ENCODE measurements at regions not wholly inside any gene's neighbourhood (a gene's known extent, or its start where the extent isn't known, plus 50 kb on each side); places are given as distances from the start of the nearest gene placed in this dataset.

DNA sequence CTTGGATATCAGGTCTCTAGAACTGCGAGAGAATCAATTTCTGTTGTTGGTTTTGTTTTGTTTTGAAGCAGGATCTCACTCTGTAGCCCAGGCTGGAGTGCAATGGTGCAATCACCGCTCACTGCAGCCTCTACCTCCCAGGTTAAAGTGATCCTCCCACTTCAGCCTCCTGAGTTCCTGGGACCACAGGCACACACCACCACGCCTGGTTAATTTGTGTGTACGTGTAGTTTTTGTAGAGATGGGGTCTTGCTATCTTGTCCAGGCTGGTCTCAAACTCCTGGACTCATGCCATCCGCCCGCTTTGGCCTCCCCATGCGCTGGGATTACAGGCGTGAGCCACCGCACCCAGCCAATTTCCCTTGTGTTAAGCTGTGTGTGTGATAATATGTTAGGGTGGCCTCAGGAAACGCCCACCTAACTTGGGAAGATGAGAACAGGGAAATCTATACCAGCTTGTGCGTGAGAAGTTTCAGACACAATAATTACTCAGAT is 109.6 kb downstream of the SIK1 start:
- 96 to 97% methylated on average over 11 of the region's 11 CpGs for WGBS, 2 donors
- TF ChIP-seq POLR2A (IDR thresholded peaks at IDR 0.05) (no peak), EP300 (IDR thresholded peaks at IDR 0.05) (no peak)
- TF ChIP-seq, protein P1, sequence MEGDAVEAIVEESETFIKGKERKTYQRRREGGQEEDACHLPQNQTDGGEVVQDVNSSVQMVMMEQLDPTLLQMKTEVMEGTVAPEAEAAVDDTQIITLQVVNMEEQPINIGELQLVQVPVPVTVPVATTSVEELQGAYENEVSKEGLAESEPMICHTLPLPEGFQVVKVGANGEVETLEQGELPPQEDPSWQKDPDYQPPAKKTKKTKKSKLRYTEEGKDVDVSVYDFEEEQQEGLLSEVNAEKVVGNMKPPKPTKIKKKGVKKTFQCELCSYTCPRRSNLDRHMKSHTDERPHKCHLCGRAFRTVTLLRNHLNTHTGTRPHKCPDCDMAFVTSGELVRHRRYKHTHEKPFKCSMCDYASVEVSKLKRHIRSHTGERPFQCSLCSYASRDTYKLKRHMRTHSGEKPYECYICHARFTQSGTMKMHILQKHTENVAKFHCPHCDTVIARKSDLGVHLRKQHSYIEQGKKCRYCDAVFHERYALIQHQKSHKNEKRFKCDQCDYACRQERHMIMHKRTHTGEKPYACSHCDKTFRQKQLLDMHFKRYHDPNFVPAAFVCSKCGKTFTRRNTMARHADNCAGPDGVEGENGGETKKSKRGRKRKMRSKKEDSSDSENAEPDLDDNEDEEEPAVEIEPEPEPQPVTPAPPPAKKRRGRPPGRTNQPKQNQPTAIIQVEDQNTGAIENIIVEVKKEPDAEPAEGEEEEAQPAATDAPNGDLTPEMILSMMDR (IDR thresholded peaks at IDR 0.05) = no peak
- Histone ChIP-seq H3K27me3 (peaks cover 0 to 5% of the 10 kb centered on the region in 2 donors), H3K4me3 (no peak overlapping the region), H3K9me3 (peaks cover 0 to 10% (median 0%) of the 10 kb centered on the region in 4 donors), H3K4me1 (peaks cover 0 to 25% (median 5%) of the 10 kb centered on the region in 4 donors), H3K27ac (no peak overlapping the region), H3K36me3 (no peaks in the 10 kb centered on the region)
- no peak for DNase-seq (ENCODE audit: low spot score in 2 of 2)

DNA sequence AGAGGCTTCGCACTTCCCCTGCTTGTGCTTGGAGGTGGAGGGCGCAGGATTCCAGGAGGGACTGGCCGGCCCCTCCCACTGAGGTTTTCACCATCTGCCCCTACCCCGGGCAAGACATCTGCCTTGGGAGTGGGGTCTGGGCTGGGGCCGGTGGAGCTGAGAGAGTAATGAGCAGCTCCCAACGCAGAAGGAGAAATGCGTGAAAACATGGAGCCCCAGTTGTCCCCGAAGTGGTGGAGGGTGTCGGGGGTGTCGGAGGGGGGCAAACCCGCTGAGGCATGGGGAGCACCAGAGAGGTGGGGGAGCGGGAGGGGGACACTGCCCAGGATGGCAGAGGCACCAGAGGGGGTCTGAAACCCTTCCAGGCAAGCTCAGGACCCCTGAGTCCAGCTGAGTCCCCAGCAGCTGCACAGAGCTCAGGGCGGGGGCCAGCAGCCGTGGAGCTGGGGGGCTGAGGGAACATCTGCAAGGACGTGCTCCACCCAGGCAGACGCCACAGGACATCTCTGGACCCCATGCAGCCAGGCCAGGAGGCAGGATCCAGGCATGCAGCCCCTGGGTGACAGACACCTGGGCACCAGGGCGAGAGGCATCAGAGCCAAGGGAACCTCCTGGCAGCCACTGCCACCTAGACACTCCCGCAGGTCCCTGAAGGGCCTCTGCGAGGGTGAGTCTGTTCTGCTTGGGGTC is 110.6 kb downstream of the SIK1 start:
- Histone ChIP-seq H3K4me3 (no peak overlapping the region), H3K27me3 (peaks cover 0 to 5% of the 10 kb centered on the region in 2 donors), H3K36me3 (no peaks in the 10 kb centered on the region), H3K4me1 (peaks cover 0 to 31% (median 5%) of the 10 kb centered on the region in 4 donors), H3K27ac (no peak overlapping the region), H3K9me3 (peaks cover 0 to 10% (median 0%) of the 10 kb centered on the region in 4 donors)
- TF ChIP-seq EP300 (IDR thresholded peaks at IDR 0.05) (no peak), POLR2A (IDR thresholded peaks at IDR 0.05) (no peak)
- TF ChIP-seq, protein P1 (IDR thresholded peaks at IDR 0.05) = no peak
- WGBS, 2 donors = 88 to 90% methylated on average over 17 to 19 of the region's 19 CpGs
- no peak for DNase-seq (ENCODE audit: low spot score in 2 of 2)

DNA sequence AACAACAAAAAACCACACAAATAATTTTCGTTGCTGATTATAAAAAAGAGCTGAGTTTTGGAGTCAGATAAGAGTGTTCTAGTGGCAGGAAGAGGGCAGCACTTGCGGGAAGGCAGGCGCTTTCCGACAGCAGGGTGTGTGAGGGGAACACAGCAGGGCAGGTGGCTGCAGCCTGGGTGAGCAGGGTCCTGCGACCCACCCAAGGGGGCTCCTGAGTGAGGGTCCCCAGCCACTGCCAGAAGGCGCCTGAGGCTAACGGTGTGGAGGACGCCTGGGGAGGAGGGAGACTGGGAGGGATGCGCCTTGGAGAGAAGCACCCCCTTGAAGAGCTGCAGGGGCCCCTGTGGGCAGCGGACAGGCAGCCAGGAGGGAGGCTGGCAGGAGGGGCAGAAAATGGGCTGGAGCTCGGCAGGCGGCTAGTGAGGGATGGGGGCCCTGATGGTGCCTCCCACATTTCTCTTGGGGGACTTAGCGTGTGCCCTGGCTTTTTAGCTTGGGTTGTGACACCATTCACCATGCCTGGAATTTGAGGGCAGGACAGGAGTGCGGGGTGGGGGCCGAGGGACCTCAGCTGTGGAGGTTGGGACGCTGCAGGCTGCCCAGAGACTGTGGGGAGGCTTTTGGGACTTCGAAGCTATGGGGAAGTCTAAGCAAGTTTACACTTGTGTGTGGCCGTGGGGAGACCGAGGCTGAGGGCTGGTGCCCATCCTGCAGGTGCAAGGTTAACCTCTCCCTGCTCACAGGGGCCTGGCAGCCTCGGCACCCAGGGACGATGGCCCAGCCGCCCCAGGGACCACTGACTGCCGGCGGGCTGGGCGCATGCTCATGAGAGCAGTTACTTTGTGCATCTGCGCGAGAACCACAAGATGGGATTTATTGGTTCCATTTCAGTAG is 111.4 kb downstream of the SIK1 start:
- Histone ChIP-seq H3K27ac (no peak overlapping the region), H3K4me1 (peaks cover 0 to 27% (median 5%) of the 10 kb centered on the region in 4 donors), H3K4me3 (no peak overlapping the region), H3K9me3 (peaks cover 0 to 10% (median 0%) of the 10 kb centered on the region in 4 donors), H3K36me3 (no peaks in the 10 kb centered on the region), H3K27me3 (peaks cover 0 to 5% of the 10 kb centered on the region in 2 donors)
- DNase-seq (ENCODE audit: low spot score in 2 of 2) = no peak
- TF ChIP-seq POLR2A (IDR thresholded peaks at IDR 0.05) = no peak
- TF ChIP-seq, protein P1 (IDR thresholded peaks at IDR 0.05) = no peak
- no peak for TF ChIP-seq EP300 (IDR thresholded peaks at IDR 0.05)
- WGBS, 2 donors = 81 to 82% methylated on average over 24 to 27 of the region's 27 CpGs

- Histone ChIP-seq H3K4me1 (peaks cover 0 to 15% (median under 1%) of the 10 kb centered on the region in 4 donors), H3K36me3 (no peaks in the 10 kb centered on the region), H3K4me3 (no peak overlapping the region), H3K27ac (no peak overlapping the region), H3K9me3 (peaks cover 0 to 10% (median 0%) of the 10 kb centered on the region in 4 donors), H3K27me3 (peaks cover 0 to 5% of the 10 kb centered on the region in 2 donors)
- 87 to 97% methylated on average over 5 to 9 of the region's 9 CpGs for WGBS, 2 donors
- TF ChIP-seq EP300 (IDR thresholded peaks at IDR 0.05) (no peak), POLR2A (IDR thresholded peaks at IDR 0.05) (no peak)
- TF ChIP-seq, protein P1 (IDR thresholded peaks at IDR 0.05) = no peak
- no peak for DNase-seq (ENCODE audit: low spot score in 2 of 2)
These were observed 113.0 kb downstream of the SIK1 start for GRCh38 chr21:43313939-43314405.
